ENCODE measurements at regions not wholly inside any gene's neighbourhood (a gene's known extent, or its start where the extent isn't known, plus 50 kb on each side); places are given as distances from the start of the nearest gene placed in this dataset.

- TF ChIP-seq CTCF (IDR thresholded peaks at IDR 0.05; ENCODE audit: borderline replicate concordance, extremely low read depth, low read length, poor library complexity, severe bottlenecking) (no peak), EZH2 (IDR thresholded peaks at IDR 0.05; ENCODE audit: borderline replicate concordance, low read depth, low read length, severe bottlenecking) (no peak)
These were observed 454.4 kb upstream of the TRPC7 start for GRCh38 chr5:136819526-136820302.

All from DND-41 (cell line).